H9 (cell line): ENCODE measurements at regions not wholly inside any gene's neighbourhood (a gene's known extent, or its start where the extent isn't known, plus 50 kb on each side); places are given as distances from the start of the nearest gene placed in this dataset.

Experiments used
- DNase-seq: peaks from one replicate; pipeline ENCODE4 v3.0.0-alpha.2; 2017
- H2AFZ ChIP-seq: one replicate; pipeline ENCODE4 v1.6.1; 2013; ENCODE audit warnings: mild to moderate bottlenecking, low read length, control low read depth, moderate library complexity
- H2AK5ac ChIP-seq: 2 replicates; pipeline ENCODE4 v1.6.1; 2013; ENCODE audit warnings: low read length, control low read depth, mixed read lengths; ENCODE audit not compliant: insufficient read length
- H2BK120ac ChIP-seq: one replicate; pipeline ENCODE4 v1.6.1; 2013; ENCODE audit warnings: low read depth, mild to moderate bottlenecking, low read length, control low read depth, inconsistent platforms; ENCODE audit not compliant: poor library complexity, severe bottlenecking
- H2BK12ac ChIP-seq: 2 replicates; pipeline ENCODE4 v1.6.1; 2013; ENCODE audit warnings: low read length, control low read depth, mixed read lengths, low read depth; ENCODE audit not compliant: insufficient read length
- H2BK15ac ChIP-seq: 2 replicates; pipeline ENCODE4 v1.6.1; 2013; ENCODE audit warnings: low read depth, low read length, control low read depth
- H2BK20ac ChIP-seq: one replicate; pipeline ENCODE4 v1.6.1; 2013; ENCODE audit warnings: low read depth, mild to moderate bottlenecking, low read length, control low read depth, inconsistent platforms; ENCODE audit not compliant: poor library complexity, severe bottlenecking
- H2BK5ac ChIP-seq: 2 replicates; pipeline ENCODE4 v1.6.1; 2013; ENCODE audit warnings: low read length, control low read depth, mixed read lengths; ENCODE audit not compliant: insufficient read length
- H3K14ac ChIP-seq: 2 replicates; pipeline ENCODE4 v1.6.1; 2013; ENCODE audit warnings: low read length, control low read depth; ENCODE audit not compliant: insufficient read depth
- H3K18ac ChIP-seq: 2 replicates; pipeline ENCODE4 v1.6.1; 2013; ENCODE audit warnings: low read depth, mild to moderate bottlenecking, mixed read lengths, low read length, control low read depth; ENCODE audit not compliant: insufficient read length
- H3K23ac ChIP-seq: 2 replicates; pipeline ENCODE4 v1.6.1; 2013; ENCODE audit warnings: low read length, control low read depth, mixed read lengths, low read depth; ENCODE audit not compliant: insufficient read length
- H3K23me2 ChIP-seq: 2 replicates; pipeline ENCODE4 v1.6.1; 2013; ENCODE audit warnings: low read depth, mild to moderate bottlenecking, mixed read lengths, low read length, control low read depth; ENCODE audit not compliant: insufficient read length, poor library complexity, severe bottlenecking
- H3K27ac ChIP-seq: 2 replicates; pipeline ENCODE4 v1.5.1; 2013; ENCODE audit warnings: low read length, control low read depth, mixed read lengths, low read depth; ENCODE audit not compliant: insufficient read length
- H3K27me3 ChIP-seq: 2 replicates; pipeline ENCODE4 v1.6.1; 2013; ENCODE audit warnings: low read length, control low read depth, inconsistent platforms; ENCODE audit not compliant: insufficient read depth
- H3K4ac ChIP-seq: 2 replicates; pipeline ENCODE4 v1.6.1; 2013; ENCODE audit warnings: low read depth, mild to moderate bottlenecking, control low read depth, inconsistent platforms, low read length, moderate library complexity
- H3K4me1 ChIP-seq: 2 replicates; pipeline ENCODE4 v1.6.1; 2013; ENCODE audit warnings: low read length, control low read depth, inconsistent platforms; ENCODE audit not compliant: insufficient read depth
- H3K4me2 ChIP-seq: 2 replicates; pipeline ENCODE4 v1.6.1; 2013; ENCODE audit warnings: low read length, control low read depth, mixed read lengths; ENCODE audit not compliant: insufficient read length, insufficient read depth
- H3K56ac ChIP-seq: 2 replicates; pipeline ENCODE4 v1.6.1; 2013; ENCODE audit warnings: low read depth, mild to moderate bottlenecking, mixed read lengths, low read length, control low read depth; ENCODE audit not compliant: insufficient read length
- H3K79me1 ChIP-seq: 2 replicates; pipeline ENCODE4 v1.6.1; 2013; ENCODE audit warnings: low read depth, mild to moderate bottlenecking, moderate library complexity, low read length, control low read depth, inconsistent platforms; ENCODE audit not compliant: insufficient read depth, poor library complexity, severe bottlenecking
- H3K79me2 ChIP-seq: 2 replicates; pipeline ENCODE4 v1.6.1; 2013; ENCODE audit warnings: low read length, control low read depth, inconsistent platforms; ENCODE audit not compliant: insufficient read depth
- H3K9ac ChIP-seq: 2 replicates; pipeline ENCODE4 v1.6.1; 2013; ENCODE audit warnings: low read length, control low read depth, mixed read lengths; ENCODE audit not compliant: insufficient read length; ENCODE audit errors: extremely low read depth
- H3K9me3 ChIP-seq: one replicate; pipeline ENCODE4 v1.6.1; 2013; ENCODE audit warnings: low read depth, low read length, inconsistent platforms; ENCODE audit not compliant: control insufficient read depth
- H3T11ph ChIP-seq: one replicate; pipeline ENCODE4 v1.6.1; 2013; ENCODE audit warnings: mild to moderate bottlenecking, low read length, control low read depth, inconsistent platforms
- H4K20me1 ChIP-seq: one replicate; pipeline ENCODE4 v1.6.1; 2013; ENCODE audit not compliant: control insufficient read depth, insufficient read length, insufficient read depth
- H4K5ac ChIP-seq: 2 replicates; pipeline ENCODE4 v1.6.1; 2013; ENCODE audit warnings: low read depth, mild to moderate bottlenecking, mixed read lengths, low read length, control low read depth; ENCODE audit not compliant: insufficient read length
- H4K8ac ChIP-seq: replicated peaks from 2 replicates; pipeline ENCODE4 v1.6.1; 2013; ENCODE audit warnings: low read length, control low read depth, mixed read lengths, low read depth; ENCODE audit not compliant: insufficient read length
- H4K91ac ChIP-seq: 2 replicates; pipeline ENCODE4 v1.6.1; 2013; ENCODE audit warnings: low read depth, mild to moderate bottlenecking, moderate library complexity, mixed read lengths, low read length, control low read depth; ENCODE audit not compliant: insufficient read length
- H3K27ac Mint-ChIP-seq, 3 experiments: 2 replicates in 2 of 3; 3 replicates in 1 of 3; pipeline ENCODE4 v1.8.0; 2020 to 2021; ENCODE audit warnings: mixed read lengths in 3 of 3, mild to moderate bottlenecking in 1 of 3, moderate library complexity in 1 of 3
- H3K27me3 Mint-ChIP-seq: 2 replicates; pipeline ENCODE4 v1.8.0; 2021; ENCODE audit warnings: low read depth, mild to moderate bottlenecking, moderate library complexity, mixed read lengths
- H3K36me3 Mint-ChIP-seq, 3 experiments: 2 replicates in 2 of 3; 3 replicates in 1 of 3; pipeline ENCODE4 v1.8.0; 2020 to 2021; ENCODE audit warnings: low read depth in 3 of 3, mixed read lengths in 3 of 3; ENCODE audit not compliant: insufficient read depth in 1 of 3
- H3K4me1 Mint-ChIP-seq, 2 experiments: 2 replicates each; pipeline ENCODE4 v1.8.0; 2020; ENCODE audit warnings: mixed read lengths in 2 of 2
- H3K4me3 Mint-ChIP-seq, 2 experiments: 2 replicates in 1 of 2; 3 replicates in 1 of 2; pipeline ENCODE4 v1.8.0; 2020 to 2021; ENCODE audit warnings: mild to moderate bottlenecking in 2 of 2, mixed read lengths in 2 of 2, moderate library complexity in 1 of 2
- H3K9me3 Mint-ChIP-seq, 2 experiments: 2 replicates in 1 of 2; 3 replicates in 1 of 2; pipeline ENCODE4 v1.8.0; 2020; ENCODE audit warnings: mild to moderate bottlenecking in 2 of 2, mixed read lengths in 2 of 2, moderate library complexity in 1 of 2
- CTCF ChIP-seq: fragments of 200-600 bp; sonication (generic); conservative IDR thresholded peaks from 3 replicates; pipeline ENCODE4 v1.8.0; 2021; ENCODE audit warnings: antibody characterized with exemption, mild to moderate bottlenecking
- WGBS: extraction: QIAGEN DNeasy Blood & Tissue Kit; methylation state at CpG from one replicate; pipeline ENCODE4 v1.1.7; 2013; ENCODE audit warnings: missing lambda C conversion rate, low lambda C conversion rate, mixed read lengths; ENCODE audit not compliant: insufficient read length; ENCODE audit errors: extremely low coverage; 5-methylcytosine and 5-hydroxymethylcytosine counted together

GRCh38 chr2:71908798-71909197 is 238.9 kb downstream of the CYP26B1 start:
- H4K91ac ChIP-seq = no peak overlapping the region
- H2BK15ac ChIP-seq = no peak overlapping the region
- H3K9me3 Mint-ChIP-seq = peaks cover 26 to 35% of the 10 kb centered on the region in 2 experiments

More at GRCh38 chr2:71908798-71909197, 238.9 kb downstream of the CYP26B1 start:
- H3K56ac ChIP-seq = no peak overlapping the region
- no peak overlapping the region for H2AK5ac ChIP-seq
- H3T11ph ChIP-seq = no peak overlapping the region
- no peak overlapping the region for H2AFZ ChIP-seq
- Mint-ChIP-seq H3K36me3 (peaks cover 0 to 6% (median 2%) of the 10 kb centered on the region in 3 experiments; a peak in 5 of 7 replicates), H3K27ac (no peak overlapping the region), H3K4me3 (no peak overlapping the region), H3K4me1 (no peaks in the 10 kb centered on the region), H3K27me3 (peaks cover 3% of the 10 kb centered on the region; the same call in 1 of the 2 replicates)
- no peak overlapping the region for H2BK12ac ChIP-seq
- no peak overlapping the region for H3K14ac ChIP-seq
- no peak overlapping the region for H4K8ac ChIP-seq
- no peak overlapping the region for H2BK120ac ChIP-seq
- H3K18ac ChIP-seq = no peak overlapping the region
- no peak overlapping the region for H3K23ac ChIP-seq
- H3K27me3 ChIP-seq = no peaks in the 10 kb centered on the region
- DNase-seq = no peak
- H3K4ac ChIP-seq = no peak overlapping the region
- WGBS = no CpG with 5 or more reads among the region's 1 CpG
- no peaks in the 10 kb centered on the region for H3K79me2 ChIP-seq
- no peak for TF ChIP-seq CTCF
- H3K9ac ChIP-seq = no peak overlapping the region
- no peak overlapping the region for H2BK5ac ChIP-seq
- no peaks in the 10 kb centered on the region for H3K4me1 ChIP-seq
- H3K23me2 ChIP-seq = no peaks in the 10 kb centered on the region
- no peaks in the 10 kb centered on the region for H3K79me1 ChIP-seq
- H4K20me1 ChIP-seq = no peaks in the 10 kb centered on the region
- no peak overlapping the region for H2BK20ac ChIP-seq
- H3K9me3 ChIP-seq = no peaks in the 10 kb centered on the region
- H4K5ac ChIP-seq = no peak overlapping the region
- no peak overlapping the region for H3K27ac ChIP-seq
- H3K4me2 ChIP-seq = no peak overlapping the region
